ENCODE measurements at regions not wholly inside any gene's neighbourhood (a gene's known extent, or its start where the extent isn't known, plus 50 kb on each side); places are given as distances from the start of the nearest gene placed in this dataset.

- TF ChIP-seq EP300 (IDR thresholded peaks at IDR 0.05) (no peak), POLR2A (IDR thresholded peaks at IDR 0.05) (no peak)
These were observed 319.5 kb upstream of the OR4E1 start for GRCh38 chr14:21993070-21993469.
